RPMI8226 (cell line): ENCODE measurements at regions not wholly inside any gene's neighbourhood (a gene's known extent, or its start where the extent isn't known, plus 50 kb on each side); places are given as distances from the start of the nearest gene placed in this dataset.

Experiments used
- DNase-seq: peaks from one replicate; pipeline ENCODE4 v3.0.0-alpha.2; 2015

DNA sequence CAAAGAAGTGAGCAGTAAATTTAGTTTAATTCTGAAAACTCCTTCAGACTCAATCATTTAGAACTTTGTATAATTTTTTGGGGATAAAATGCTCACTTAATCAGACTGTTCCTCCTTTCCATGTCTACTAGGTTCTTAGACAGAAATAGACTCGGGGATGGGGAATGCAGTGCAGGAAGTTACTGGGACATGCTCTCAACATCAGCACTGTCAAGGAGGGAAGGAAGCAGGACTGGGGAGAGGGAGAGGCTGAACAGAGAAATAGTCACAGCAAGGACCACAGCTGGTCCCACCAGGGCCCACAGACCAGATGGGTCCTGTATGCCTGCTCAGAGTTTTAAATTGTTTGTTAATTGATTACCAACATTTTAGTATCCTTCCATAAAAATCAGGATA is 310.1 kb upstream of the MSX2 start:
- DNase-seq = no peak

DNA sequence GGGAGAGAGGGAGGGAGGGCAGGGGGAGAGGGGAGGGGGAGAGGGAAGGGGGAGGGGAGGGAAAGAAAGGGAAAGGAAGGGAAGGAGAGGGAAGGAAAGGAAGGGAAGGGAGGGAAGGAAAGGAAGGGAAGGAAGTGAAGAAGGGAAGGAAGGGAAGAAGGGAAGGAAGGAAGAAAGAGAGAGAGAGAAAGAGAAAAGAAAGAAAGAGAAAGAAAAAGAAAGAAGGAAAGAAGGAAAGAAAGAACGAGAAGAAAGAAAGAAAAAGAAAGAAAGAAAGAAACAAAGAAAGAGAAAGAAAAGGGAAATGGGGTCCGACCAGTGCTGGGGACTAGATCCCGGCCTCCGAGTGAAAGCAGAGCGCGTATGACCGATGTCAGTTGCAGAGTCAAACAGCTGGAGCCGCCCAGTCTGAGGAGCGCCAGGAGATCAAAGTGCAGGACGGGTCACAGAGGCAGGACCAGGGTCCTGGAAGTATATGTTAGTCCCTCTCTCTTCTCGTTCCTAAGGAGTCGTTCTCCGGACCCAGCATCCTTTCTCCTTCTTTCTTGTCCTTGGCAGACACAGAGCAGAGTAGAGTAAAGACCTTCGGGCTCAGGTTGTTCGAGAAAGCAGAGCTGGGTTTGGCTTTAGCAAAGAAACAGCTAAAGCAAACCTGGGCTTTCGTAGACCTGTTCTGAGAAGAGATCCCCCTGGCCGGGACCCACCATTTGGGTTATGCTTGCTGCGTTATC is 305.4 kb upstream of the MSX2 start:
- DNase-seq = no peak

DNA sequence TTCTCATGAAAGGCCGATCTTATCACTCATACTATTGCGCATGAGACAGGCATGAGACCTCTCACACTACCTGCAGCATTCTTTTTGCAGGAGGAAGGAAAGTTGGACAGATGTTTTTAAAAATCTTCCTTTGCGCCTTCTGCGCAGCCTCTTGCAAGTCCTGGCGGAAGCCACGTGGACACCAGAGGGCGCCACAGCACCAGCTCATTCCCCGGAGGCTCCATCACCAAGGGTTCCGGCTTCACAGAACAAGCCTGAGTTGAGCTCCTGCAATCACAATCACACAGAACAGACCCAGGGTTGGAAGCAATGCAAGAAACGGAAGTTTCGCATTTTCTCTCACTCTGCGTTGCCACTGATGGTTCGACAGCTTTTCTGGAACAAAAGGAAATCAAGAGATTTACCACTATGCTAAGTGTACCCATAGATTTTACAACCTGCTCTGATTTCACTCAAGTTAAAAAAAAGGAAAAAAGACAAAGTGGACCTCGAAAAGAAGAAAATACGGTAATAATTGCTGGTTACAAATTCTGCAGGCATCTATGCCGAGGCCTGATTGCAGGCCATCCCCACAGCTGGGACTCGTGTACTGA is 304.7 kb upstream of the MSX2 start:
- DNase-seq = peak; percentile 84

DNA sequence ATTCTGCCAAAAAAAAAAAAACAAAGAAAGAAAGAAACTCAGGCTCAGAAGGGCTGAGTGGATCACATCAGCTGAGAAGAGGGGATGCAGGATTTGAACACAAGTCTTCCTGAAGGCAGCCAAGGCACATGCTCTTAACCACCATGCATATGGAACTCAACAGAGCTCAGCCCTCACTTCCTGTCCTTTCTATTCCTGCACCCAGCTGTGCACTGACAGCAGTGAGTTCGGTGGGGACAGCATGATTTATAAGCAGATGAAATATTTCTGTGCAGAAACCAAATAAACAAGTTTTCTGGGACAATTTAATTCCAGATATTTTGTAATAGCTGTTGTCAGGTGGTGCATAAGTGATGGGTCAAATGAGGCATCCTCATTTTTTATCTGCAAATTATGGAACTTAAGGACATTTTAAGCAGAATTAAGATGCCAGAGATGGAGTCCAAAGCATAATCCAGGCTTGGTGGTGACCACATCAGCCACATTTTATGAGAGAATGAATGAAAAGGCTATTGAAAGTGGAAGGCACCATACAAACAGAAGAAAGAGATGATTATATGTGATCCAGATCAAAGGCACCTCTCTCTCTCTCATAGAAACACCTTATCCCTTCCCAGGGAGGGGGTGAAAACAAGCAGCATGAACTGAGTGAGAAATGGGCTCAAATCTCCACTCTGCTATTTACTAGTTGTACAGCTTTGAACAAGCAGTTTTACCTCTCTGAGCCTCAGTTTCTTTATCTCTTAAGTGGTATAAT is 303.6 kb upstream of the MSX2 start:
- DNase-seq = no peak

DNA sequence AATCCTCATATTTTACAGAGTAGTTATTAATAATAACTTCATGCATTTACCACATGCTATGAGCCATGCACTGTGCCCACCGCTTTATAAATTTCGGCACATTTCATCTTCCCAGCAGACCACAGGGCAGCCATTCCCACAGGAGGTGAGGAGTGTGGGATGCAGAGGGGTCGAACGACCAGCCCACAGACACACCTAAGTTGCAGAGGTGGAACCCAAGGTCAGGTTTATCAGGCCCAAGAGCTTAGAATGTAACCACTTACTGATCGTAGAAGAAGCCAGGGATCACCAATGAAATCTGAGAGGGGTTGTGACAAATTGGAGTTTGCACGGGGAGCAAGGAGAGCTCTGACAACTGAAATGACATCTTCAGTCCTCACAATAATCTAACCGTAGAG is 303.0 kb upstream of the MSX2 start:
- no peak for DNase-seq

DNA sequence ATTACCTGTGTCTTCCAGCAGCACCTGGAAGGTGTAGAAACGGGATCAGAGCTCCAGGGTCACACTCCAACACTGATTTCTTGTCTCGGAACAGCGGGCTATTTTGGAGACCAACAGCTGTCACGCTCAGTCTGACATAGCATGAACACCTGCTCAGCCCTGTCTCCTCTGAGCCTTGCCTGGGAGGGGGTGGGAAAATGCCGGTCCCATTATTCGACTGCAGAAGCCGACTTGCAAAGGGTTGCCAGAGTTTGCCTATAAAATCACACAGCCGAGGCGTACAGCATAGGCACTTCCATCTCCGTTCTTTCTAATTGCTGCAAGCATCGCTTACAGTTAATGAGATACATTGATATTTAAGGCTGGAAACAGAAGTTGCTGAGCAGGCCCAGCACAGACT is 300.8 kb upstream of the MSX2 start:
- no peak for DNase-seq

DNA sequence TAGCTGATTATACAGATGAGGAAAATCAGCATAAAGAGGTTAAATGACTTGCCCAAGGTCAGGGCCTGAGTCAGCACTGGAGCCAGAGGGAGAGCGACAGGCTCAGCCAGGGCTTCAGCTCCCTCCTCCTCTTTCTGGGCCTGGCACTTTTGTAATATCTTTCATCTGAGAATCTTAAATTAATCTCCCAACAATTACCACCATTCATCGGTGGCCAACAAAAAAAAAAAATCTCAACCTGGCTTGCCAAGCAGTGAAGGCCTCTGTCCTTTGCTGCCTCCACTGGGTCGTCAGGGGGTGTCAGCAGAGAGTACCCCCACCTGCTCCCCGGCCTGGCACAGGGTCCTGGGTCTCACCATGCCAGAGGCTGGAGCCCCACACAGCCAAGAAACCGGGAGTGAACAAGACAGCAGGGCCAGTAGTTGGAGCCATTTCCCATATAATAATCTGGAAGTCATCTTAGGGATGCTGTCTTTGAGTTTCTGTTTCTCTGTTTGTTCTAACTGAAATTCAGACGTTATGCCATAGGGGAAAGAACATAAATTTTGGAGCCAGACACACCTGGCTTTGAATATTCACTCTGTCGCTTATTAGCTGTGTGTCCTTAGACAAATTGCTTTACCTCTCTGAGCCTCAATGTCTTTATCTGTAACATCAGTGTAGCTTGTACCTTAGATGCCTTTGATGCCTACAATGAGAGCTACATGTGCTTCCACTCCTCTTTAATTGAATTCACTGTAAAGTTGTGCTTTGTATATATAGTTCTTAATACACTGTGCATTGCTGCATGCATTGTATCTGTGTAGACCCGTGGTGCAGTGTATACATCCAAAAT is 299.9 kb upstream of the MSX2 start:
- DNase-seq = no peak

DNA sequence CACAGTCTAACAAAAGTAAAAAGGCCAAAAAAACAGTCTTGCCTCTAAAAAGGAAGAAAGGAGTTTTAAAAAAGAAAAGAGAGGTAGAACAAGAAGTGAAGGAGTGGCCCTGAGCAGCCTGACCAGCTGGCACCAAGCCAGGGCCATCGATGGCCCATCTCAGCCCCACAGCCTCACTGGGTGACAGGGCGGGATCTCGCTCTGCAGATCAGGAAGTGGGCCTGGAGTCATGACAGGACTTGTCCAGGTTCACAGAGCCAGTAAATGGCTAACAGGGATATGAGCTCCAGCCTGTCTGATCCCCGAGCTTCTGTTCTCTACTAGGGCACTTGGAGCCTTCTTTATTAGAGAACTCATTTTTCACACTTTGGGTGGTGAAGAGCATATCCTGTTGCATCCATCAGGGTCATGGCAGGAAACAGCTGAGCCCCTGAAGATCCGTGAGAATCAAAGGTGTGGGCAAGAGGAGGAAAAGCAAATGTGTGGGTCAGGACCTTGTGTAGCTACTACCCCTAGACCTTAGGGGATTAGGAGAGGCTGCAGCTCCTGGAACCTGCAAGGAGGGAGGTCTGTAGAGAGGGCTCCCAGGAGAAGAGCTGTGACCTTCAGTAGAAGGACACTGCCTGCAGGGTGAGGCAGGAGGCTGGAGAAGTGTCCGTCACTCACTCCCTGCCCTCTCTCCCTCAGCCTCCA is 299.0 kb upstream of the MSX2 start:
- no peak for DNase-seq

DNA sequence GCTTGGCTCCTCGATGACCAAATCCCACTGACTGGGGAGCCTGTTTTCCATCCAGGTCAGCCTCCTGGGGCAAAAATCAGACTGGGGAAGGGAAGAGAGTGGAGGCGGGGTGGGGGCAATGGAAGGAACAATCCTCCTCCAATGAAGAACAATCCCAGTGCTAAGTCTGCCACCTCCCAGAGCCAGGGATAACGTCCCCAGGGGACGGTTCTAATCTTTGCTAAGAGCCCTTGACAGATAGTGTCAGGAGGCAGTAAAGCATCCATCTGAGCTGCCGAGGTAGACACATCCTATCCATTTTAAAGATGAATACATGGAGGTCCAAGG is 298.5 kb upstream of the MSX2 start:
- DNase-seq = no peak

DNA sequence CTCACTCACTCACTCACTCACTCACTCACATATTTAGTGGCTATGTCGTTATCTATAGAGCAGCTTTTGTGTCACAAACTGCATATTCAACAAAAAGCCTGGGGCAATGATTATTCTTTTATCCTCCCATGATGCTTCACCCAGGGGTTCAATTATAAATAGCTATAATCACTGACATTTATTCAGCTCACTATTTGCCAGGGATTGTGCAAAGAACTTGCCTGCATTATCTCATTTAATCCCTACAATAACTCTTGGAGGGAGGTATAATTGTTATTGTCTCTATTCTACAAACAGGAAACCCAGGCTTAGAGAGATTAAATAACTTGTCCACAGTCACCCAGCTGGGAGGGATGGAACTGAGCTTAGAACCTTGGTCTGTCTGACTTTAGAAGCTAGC is 298.0 kb upstream of the MSX2 start:
- DNase-seq = no peak

DNA sequence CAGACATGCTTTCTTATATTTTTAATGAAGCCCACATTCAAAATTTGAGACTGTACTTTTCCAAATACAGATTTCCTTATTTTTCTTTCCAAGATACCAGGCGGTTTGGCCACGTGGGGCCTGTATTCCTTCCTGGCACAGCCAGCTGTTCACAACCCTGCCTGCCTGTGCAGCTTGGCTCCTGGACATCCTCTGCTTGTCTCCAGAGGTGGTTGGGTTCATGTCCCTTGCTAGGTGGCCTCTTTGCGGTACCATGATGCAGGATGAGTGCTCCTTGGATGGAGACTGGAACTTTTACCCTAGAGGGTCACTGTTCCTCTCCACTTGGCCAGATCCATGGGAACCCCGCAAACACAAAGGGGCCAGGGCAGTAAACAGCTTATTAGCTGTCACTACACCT is 297.5 kb upstream of the MSX2 start:
- DNase-seq = no peak

DNA sequence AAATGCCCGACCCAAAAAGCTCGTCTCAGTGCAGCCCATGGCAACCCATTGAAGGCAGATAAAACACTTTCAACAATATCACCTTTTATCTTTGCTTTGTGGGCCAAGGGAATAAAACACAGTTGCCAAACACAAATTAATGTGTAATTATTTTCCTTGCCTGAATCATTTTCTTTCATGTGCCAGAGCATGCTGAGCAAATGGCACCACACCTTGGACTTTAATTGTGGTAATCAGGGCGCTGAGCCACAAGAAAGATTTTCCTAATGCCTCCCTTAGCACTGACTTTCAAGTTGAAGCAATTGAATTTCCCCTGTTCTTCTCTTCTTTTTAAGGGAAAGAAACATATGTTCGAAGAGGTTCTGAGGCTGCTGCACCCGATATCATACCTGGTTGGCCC is 297.1 kb upstream of the MSX2 start:
- DNase-seq = no peak

DNA sequence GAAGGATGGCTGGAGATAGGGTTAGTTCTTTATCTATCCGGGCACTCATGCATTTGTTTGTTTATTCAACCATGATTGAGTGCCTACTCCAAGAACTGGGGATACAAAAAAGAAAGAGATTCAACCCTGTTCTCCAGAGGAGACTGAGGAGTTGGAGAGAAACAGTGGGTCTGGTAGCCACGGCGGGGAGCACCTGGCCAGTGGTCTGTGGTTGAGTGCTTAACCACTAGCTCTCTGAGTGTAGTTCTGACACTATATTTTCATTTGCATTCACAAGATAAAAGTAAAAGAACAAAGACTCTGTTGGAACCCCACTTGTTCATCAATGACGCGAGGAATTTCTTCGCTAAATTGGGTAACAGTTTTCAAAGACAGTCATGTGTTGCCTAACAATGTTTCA is 295.5 kb upstream of the MSX2 start:
- no peak for DNase-seq

DNA sequence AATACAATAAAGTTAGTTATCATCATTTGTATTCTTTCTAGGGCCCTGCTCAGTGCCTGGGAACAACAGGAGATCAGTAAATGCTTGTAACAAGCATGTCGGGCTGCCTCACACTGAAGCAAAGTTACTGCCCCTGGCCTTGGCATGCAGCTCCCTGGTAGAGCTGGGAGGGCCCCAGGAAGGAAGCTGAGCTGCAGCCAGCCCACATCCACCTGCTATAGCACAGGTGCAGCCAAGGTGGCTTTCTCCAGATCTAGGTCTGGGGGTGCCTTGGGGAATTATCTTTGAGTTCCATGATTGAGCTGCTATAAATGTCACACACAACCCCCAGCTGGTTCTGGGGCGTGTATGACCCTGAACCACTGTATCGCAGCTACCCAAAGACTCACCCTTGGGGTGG is 293.4 kb upstream of the MSX2 start:
- no peak for DNase-seq

DNA sequence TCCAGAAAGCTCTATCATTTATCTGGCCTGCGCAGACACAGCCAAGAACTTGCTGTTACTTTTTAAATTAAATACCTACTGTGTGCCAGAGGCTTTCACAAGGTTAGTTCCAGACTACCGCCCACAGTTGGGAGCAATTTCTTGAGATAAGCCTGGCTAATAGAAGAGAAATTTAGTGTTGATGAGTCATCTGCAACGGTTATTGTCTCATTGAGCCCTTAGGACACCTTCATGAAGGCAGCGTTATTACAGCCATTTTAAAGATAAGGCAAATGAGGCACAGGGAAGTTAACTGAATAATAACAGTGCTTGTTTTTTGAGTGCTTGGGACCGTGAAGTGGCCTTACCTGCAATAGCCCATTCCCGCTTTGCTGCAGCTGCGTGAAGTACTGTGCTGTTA is 292.9 kb upstream of the MSX2 start:
- no peak for DNase-seq

DNA sequence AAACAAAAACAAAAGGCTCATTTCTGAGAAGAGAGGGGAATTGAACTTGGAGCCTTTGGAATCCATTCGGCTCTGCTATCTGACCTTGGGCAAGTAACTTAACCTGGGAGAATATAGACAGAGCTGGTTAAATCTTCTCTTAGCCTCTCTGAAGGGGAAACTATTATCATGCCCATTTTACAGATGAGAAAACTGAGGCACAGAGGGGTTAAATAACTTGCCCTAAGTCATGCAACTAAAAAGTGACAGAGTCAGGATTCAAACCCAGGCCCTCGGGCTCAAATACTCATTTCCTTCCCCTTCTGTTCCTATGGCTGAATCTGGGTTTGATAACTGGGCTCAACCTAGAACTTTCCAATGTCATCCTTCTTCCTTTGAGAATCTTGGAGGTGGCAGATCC is 291.3 kb upstream of the MSX2 start:
- no peak for DNase-seq

DNA sequence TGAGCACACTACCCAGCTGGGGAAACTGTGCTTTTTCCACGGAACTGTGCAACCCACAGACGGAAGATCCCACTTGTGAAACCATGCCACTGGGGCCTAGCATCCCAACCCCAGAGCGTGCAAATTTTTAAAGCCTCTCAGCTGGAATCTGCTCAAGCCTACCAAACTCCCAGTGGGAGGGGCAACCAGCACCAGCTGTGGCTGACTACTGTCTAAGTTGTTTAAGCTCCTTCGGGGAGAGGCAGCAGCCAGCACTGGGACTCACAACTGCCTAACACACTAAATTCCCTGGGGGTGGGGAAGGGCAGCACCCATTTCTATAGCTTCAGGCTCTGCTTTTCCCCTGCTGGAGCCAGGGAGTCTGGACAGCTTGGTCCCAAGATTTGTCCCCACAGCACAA is 287.6 kb upstream of the MSX2 start:
- DNase-seq = no peak

DNA sequence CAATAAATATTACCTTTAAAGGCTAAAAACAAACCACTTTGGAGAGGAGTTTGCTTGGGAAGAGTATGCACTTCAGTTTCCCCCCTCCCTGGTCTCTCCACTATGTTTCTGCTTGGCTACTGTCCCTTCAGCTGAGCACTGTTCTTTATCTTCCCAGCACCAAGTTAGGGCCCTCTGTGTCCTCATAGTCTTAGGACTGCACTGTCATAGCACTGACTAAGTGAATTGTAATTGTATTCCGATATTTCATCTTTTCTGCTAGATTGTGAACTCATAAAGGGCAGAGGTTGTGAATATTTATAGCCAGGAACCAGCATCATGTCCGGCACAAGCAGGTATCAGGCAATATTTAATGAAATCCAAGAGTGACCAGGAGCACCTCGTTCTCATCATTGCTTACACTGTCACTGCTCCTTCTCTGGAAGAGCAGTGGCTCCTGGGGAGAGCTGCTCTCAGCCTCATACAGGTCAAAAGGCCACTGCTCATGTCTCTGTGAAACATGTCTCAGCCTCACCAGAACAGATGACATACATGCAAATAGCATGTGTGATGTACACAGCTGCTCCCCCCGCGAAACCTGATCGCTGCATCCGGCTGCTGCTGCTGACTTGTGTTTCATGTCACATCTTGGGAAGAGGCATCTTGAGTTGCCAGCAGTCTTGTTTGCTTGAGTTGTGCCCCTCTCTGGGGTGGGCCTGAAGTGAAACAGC is 279.7 kb upstream of the MSX2 start:
- no peak for DNase-seq

DNA sequence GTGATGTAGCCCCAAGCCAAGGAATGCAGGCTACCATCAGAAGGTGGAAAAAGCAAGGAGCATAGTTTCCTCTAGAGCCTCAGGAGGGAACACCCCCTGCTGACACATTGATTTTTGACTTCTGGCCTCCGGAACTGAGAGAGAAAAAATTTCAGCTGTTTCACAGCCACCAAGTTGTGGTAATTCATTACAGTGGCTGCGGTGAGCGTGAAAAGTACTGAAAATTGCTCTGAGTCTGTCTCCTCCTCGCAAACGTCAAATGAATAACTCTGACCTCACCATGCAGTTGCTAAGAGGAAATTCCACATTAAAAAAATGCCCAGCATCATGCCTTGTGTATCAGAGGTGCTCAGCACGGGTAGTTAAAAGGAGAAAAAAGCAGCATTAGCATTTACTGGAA is 277.9 kb upstream of the MSX2 start:
- DNase-seq = no peak

DNA sequence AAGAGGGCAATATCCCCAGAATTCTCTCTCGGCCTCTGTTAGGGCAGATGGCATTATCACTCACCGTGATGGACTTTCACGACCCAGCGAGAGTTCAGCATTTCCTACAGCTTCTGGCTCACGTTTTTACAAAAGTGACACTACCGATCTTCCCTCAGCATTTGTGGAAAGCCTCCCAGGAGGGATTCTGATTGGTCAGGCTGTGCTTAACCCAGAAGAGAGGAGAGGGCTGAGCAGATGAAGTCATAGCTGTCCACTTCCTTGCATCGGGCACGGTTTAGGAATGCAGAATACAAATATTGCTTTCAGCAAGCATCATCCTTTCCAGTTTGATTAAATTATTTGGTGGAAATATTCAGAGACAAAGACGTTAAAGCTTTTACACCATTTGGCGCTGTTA is 277.4 kb upstream of the MSX2 start:
- DNase-seq = no peak

DNA sequence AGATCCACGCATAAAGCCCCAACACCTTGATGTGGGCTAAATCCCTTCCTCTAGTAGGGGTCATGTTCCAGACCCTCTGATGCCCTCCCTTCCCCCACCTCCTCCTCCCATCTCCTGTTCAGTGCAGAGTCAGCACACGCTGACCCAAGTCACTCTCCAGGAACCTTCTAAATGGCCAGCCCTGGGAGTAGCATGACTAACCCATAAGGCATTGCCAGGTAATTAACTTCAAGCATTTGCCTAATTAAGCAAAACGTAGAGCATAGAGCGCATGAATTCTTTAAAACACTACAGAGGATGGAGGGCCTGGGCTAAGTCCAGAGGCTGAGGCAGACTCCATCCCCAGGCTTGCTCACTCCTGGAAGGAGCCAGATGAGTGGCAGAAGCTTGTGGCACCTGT is 276.3 kb upstream of the MSX2 start:
- DNase-seq = no peak

DNA sequence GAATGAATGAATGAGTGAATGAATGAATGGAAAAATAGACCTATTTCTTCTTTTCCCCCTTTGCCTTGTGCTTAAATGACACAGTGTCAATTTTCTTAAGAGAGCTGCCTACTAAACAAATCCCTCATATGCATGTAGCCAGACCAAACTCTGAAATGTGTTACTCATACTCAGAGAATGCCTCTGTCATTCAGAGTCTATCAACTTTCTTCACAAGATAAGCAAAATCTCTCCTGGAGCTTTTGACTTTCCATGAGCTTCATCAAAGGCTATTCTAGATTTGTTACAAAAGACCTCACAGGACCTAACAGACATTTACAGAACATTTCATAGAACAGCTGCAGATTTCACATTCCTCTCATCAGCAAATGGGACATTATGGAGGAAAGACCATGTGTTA is 275.7 kb upstream of the MSX2 start:
- DNase-seq = no peak
